NB4 (cell line): ENCODE measurements at regions not wholly inside any gene's neighbourhood (a gene's known extent, or its start where the extent isn't known, plus 50 kb on each side); places are given as distances from the start of the nearest gene placed in this dataset.

Experiments
- CTCF ChIP-seq: IDR thresholded peaks from one replicate; pipeline ENCODE4 v1.5.1; 2012; ENCODE audit warnings: low read depth, low read length
- POLR2A ChIP-seq: IDR thresholded peaks from 2 replicates; pipeline ENCODE4 v1.6.1; 2011; ENCODE audit warnings: mild to moderate bottlenecking; ENCODE audit not compliant: insufficient read length; ENCODE audit errors: extremely low read depth
- TF ChIP-seq, protein P1 (sequence below): IDR thresholded peaks from 2 replicates; pipeline ENCODE4 v1.6.1; 2011; ENCODE audit warnings: low read depth, low read length

GRCh38 chr11:8740129-8740528 lies 57.5 kb downstream of the RPL27A start:
- no peak for TF ChIP-seq POLR2A
- TF ChIP-seq, protein P1, sequence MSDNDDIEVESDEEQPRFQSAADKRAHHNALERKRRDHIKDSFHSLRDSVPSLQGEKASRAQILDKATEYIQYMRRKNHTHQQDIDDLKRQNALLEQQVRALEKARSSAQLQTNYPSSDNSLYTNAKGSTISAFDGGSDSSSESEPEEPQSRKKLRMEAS: no peak
- TF ChIP-seq CTCF: no peak
